Transverse colon (tissue), 4 donors: ENCODE measurements at regions not wholly inside any gene's neighbourhood (a gene's known extent, or its start where the extent isn't known, plus 50 kb on each side); places are given as distances from the start of the nearest gene placed in this dataset.
"Not testable (repeated sequence)": the region's sequence is repeated elsewhere in the genome, so short reads cannot be mapped to it uniquely, and the experiment has no call there.

Source experiments
- DNase-seq: peaks from one replicate; pipeline ENCODE4 v3.0.0-alpha.2; 2019
- H3K27ac ChIP-seq, 4 donors: fragments of 200-600 bp; sonication (generic); 2 replicates each; pipeline ENCODE4 v1.5.1; 2016 to 2018; ENCODE audit warnings: inconsistent platforms in 4 of 4
- H3K27me3 ChIP-seq: fragments of 200-600 bp; sonication (generic); 2 replicates; pipeline ENCODE4 v1.5.1; 2017; ENCODE audit warnings: inconsistent platforms
- H3K36me3 ChIP-seq, 4 donors: fragments of 200-600 bp; sonication (generic); 2 replicates each; pipeline ENCODE4 v1.5.1; 2017 to 2019; ENCODE audit warnings: inconsistent platforms in 4 of 4
- H3K4me1 ChIP-seq, 4 donors: fragments of 200-600 bp; sonication (generic); 2 replicates each; pipeline ENCODE4 v1.5.1; 2017 to 2020; ENCODE audit warnings: inconsistent platforms in 4 of 4
- H3K4me3 ChIP-seq, 4 donors: fragments of 200-600 bp; sonication (generic); 1 replicate in 1 of 4; 2 replicates in 3 of 4; pipeline versions ENCODE4 v1.5.1 to v1.6.1; 2017 to 2019; ENCODE audit warnings: inconsistent platforms in 4 of 4
- H3K9me3 ChIP-seq, 2 donors: fragments of 200-600 bp; sonication (generic); 2 replicates each; pipeline ENCODE4 v1.5.1; 2017 to 2019; ENCODE audit warnings: inconsistent platforms in 2 of 2
- WGBS, 2 donors: methylation state at CpG; one replicate each; pipeline ENCODE4 v1.1.5; 2018; ENCODE audit warnings: low coverage in 1 of 2; 5-methylcytosine and 5-hydroxymethylcytosine counted together
- in situ Hi-C, 4 donors: fragments of 200-750 bp; cut with MboI; loops; one replicate each; pipeline versions ENCODE4 v1.15.0 to v1.15.1; 2017; ENCODE audit warnings: low sequenced_read_pairs in 3 of 4, low pct_ligation_motif_present in 1 of 4, low pct_unique_long_range_greater_than_20kb in 1 of 4
- intact Hi-C: fragments of 100-400 bp; cut with DNase I; formaldehyde crosslinking; loops from one replicate; pipeline ENCODE4 v1.15.1; 2023; ENCODE audit warnings: low total_unique reads
- small RNA-seq, 4 donors: library from RNA; depleted of rRNA; stranded (forward); fragments of <200 nt; gene quantifications; one replicate each; pipeline ENCODE3, GENCODE V24; 2016

GRCh38 chr15:44900796-44901195 lies 55.7 kb upstream of the TERB2 start:
- H3K4me1 ChIP-seq, H3K9me3 ChIP-seq, H3K36me3 ChIP-seq, H3K27ac ChIP-seq, DNase-seq, H3K27me3 ChIP-seq, intact Hi-C loops, in situ Hi-C loops, H3K4me3 ChIP-seq: not testable (repeated sequence)
- WGBS, 2 donors, result 64 to 73% methylated on average over 2 of the region's 2 CpGs

DNA sequence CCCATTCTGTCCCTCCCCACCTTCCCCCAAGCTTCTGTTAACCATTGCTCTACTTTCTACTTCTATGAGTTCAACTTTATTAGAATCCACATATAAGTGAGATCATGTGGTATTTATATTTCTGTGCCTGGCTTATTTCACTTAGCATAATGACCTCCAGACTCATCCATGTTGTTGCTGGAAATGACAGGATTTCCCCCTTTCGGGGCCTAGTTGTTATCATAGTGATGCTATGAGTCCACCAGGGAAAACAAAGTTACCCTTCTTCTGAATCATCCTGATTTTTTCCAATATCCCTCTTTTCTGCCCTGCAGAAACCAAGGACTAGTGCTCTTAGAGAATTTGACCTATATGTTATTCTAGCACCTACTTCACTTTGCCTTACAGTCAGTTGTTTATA lies 53.2 kb upstream of the TERB2 start:
- WGBS, 2 donors, result 72% methylated on average over 1 of the region's 1 CpG; no CpG with 5 or more reads in 1 of the 2 donors
- H3K36me3 ChIP-seq, in situ Hi-C loops, H3K9me3 ChIP-seq, H3K4me1 ChIP-seq, H3K27me3 ChIP-seq, DNase-seq, H3K4me3 ChIP-seq, H3K27ac ChIP-seq: not testable (repeated sequence)
- intact Hi-C loops, result loop anchor here (2.0 kb wide), 1 partner anchor 80 kb away; no protein-coding TSS in a partner anchor

- DNase-seq, H3K27ac ChIP-seq, H3K4me1 ChIP-seq, intact Hi-C loops, H3K4me3 ChIP-seq, H3K9me3 ChIP-seq, H3K27me3 ChIP-seq, H3K36me3 ChIP-seq, in situ Hi-C loops: not testable (repeated sequence)
- 42 to 53% methylated on average over 6 of the region's 6 CpGs for WGBS, 2 donors
Measured at GRCh38 chr15:44904651-44905340, 51.7 kb upstream of the TERB2 start.

Small RNA genes in the stretch of these regions (small RNA-seq; reads per million reads assigned to genes)
- gene RF00019, result 0 reads per million in 4 donors
- gene RNU1-119P, result 0 to 0.14 (median 0) reads per million in 4 donors
